Vagina (tissue), 2 donors: ENCODE measurements at regions not wholly inside any gene's neighbourhood (a gene's known extent, or its start where the extent isn't known, plus 50 kb on each side); places are given as distances from the start of the nearest gene placed in this dataset.

Source experiments
- POLR2A ChIP-seq, 2 donors: fragments of 450-650 bp; IDR thresholded peaks; one replicate each; pipeline ENCODE4 v1.6.1; 2017; ENCODE audit warnings: antibody characterized with exemption in 2 of 2, mild to moderate bottlenecking in 2 of 2, moderate library complexity in 2 of 2
- TF ChIP-seq, protein P1 (sequence below), 3 experiments: fragments of 450-650 bp in 2 of 3; fragments of 200-600 bp in 1 of 3; sonication (generic) in 1 of 3; IDR thresholded peaks; one replicate each; pipeline ENCODE4 v1.5.1; 2017 to 2019; ENCODE audit warnings: antibody characterized with exemption in 3 of 3, mild to moderate bottlenecking in 2 of 3, moderate library complexity in 2 of 3

DNA sequence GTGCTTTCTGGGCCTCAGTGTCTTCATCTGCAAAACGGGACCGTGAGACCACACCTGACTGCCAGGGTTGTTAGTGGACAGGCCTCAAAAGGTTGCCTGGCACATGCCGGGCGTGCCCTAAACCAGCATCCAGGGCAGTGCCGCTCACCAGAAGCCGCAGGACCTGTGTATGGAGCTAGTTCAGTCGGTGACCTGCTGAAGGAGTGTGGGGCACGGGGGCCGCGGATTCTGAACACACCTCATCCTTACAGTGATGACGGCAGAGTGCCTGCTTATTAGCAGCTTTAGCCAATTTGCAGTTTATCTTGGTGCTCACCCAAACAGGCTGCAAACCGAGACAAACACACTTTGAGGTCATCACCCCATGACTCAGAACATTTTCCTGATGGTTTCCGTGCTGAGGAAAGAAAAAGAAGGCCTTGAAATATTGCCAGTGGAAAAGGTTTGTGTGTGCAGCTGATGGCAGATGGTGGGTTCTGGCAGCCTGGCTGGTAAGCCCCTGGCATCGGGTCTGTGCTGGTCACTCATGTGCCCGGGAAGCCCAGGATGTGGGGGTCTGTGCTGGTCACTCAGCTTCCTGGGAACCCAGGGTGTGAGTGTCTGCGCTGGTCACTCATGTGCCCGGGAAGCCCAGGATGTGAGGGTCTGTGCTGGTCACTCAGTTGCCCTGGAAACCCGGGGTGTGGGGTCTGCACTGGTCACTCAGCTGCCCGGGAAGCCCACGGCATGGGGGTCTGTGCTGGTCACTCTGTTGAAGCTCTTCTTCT is 153.8 kb downstream of the ERMARD start:
- TF ChIP-seq, protein P1, sequence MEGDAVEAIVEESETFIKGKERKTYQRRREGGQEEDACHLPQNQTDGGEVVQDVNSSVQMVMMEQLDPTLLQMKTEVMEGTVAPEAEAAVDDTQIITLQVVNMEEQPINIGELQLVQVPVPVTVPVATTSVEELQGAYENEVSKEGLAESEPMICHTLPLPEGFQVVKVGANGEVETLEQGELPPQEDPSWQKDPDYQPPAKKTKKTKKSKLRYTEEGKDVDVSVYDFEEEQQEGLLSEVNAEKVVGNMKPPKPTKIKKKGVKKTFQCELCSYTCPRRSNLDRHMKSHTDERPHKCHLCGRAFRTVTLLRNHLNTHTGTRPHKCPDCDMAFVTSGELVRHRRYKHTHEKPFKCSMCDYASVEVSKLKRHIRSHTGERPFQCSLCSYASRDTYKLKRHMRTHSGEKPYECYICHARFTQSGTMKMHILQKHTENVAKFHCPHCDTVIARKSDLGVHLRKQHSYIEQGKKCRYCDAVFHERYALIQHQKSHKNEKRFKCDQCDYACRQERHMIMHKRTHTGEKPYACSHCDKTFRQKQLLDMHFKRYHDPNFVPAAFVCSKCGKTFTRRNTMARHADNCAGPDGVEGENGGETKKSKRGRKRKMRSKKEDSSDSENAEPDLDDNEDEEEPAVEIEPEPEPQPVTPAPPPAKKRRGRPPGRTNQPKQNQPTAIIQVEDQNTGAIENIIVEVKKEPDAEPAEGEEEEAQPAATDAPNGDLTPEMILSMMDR (IDR thresholded peaks at IDR 0.05) = no peak
- TF ChIP-seq POLR2A (IDR thresholded peaks at IDR 0.05) = no peak
